Common myeloid progenitor, CD34-positive (primary cell): ENCODE measurements at regions not wholly inside any gene's neighbourhood (a gene's known extent, or its start where the extent isn't known, plus 50 kb on each side); places are given as distances from the start of the nearest gene placed in this dataset.

Experiments used
- CTCF ChIA-PET: fragments of 350-600 bp; sonication (Branson Sonifier 250); formaldehyde crosslinking; loops from one replicate; lab custom pipeline; 2021; ENCODE audit warnings: antibody characterized with exemption; lab: Charles Lee
- POLR2A ChIA-PET: fragments of 350-600 bp; sonication (Branson Sonifier 250); formaldehyde crosslinking; loops from one replicate; lab custom pipeline; 2021; ENCODE audit warnings: antibody characterized with exemption; lab: Charles Lee
- DNase-seq, 3 donors: peaks; one replicate each; pipeline versions ENCODE4 v3.0.0 to v3.0.0-alpha.2; 2013
- H3K27ac ChIP-seq, 2 experiments: 1 replicate in 1 of 2; 2 replicates in 1 of 2; pipeline ENCODE4 v1.7.0; 2013; ENCODE audit warnings: inconsistent platforms in 2 of 2, low read length in 2 of 2, mild to moderate bottlenecking in 2 of 2, low read depth in 1 of 2, moderate library complexity in 1 of 2; ENCODE audit not compliant: severe bottlenecking in 2 of 2, insufficient read depth in 1 of 2, poor library complexity in 1 of 2
- H3K27me3 ChIP-seq, 5 experiments: replicated peaks in 2 of 5; 1 replicate in 3 of 5; 2 replicates in 2 of 5; pipeline versions ENCODE4 v1.6.1 to v1.7.0; 2013; ENCODE audit warnings: low read length in 4 of 5, mild to moderate bottlenecking in 2 of 5, moderate library complexity in 2 of 5, inconsistent platforms in 1 of 5; ENCODE audit not compliant: insufficient read depth in 5 of 5, control insufficient read depth in 4 of 5
- H3K36me3 ChIP-seq, 4 experiments: 1 replicate in 2 of 4; 2 replicates in 2 of 4; pipeline versions ENCODE4 v1.6.1 to v1.7.0; 2013; ENCODE audit warnings: low read length in 3 of 4, control low read depth in 1 of 4, mild to moderate bottlenecking in 1 of 4; ENCODE audit not compliant: control insufficient read depth in 4 of 4, insufficient read depth in 4 of 4
- H3K4me1 ChIP-seq, 4 experiments: 1 replicate in 3 of 4; 2 replicates in 1 of 4; pipeline versions ENCODE4 v1.6.1 to v1.7.1; 2013; ENCODE audit warnings: low read length in 3 of 4, mild to moderate bottlenecking in 3 of 4, control low read depth in 1 of 4, inconsistent platforms in 1 of 4, moderate library complexity in 1 of 4; ENCODE audit not compliant: control insufficient read depth in 4 of 4, insufficient read depth in 4 of 4; ENCODE audit errors: control extremely low read depth in 1 of 4
- H3K4me3 ChIP-seq, 7 experiments: 1 replicate in 4 of 7; 2 replicates in 3 of 7; pipeline versions ENCODE4 v1.5.1 to v1.7.0; 2013; ENCODE audit warnings: mild to moderate bottlenecking in 7 of 7, low read length in 6 of 7, moderate library complexity in 6 of 7, inconsistent platforms in 2 of 7, low read depth in 2 of 7, control low read depth in 1 of 7; ENCODE audit not compliant: insufficient read depth in 4 of 7, control insufficient read depth in 1 of 7; ENCODE audit errors: extremely low read depth in 1 of 7
- H3K9me3 ChIP-seq, 5 experiments: 1 replicate in 4 of 5; 2 replicates in 1 of 5; pipeline versions ENCODE4 v1.6.1 to v1.7.1; 2013; ENCODE audit warnings: low read length in 4 of 5, mild to moderate bottlenecking in 2 of 5, inconsistent platforms in 1 of 5, low read depth in 1 of 5, moderate library complexity in 1 of 5; ENCODE audit not compliant: control insufficient read depth in 4 of 5, insufficient read depth in 2 of 5; ENCODE audit errors: control extremely low read depth in 1 of 5
- WGBS: methylation state at CpG from one replicate; pipeline ENCODE4 v1.1.5; 2013; ENCODE audit not compliant: insufficient coverage; 5-methylcytosine and 5-hydroxymethylcytosine counted together

- Histone ChIP-seq H3K27me3 (peaks cover 0 to 79% (median 12%) of the 10 kb centered on the region in 5 experiments), H3K9me3 (no peaks in the 10 kb centered on the region), H3K4me1 (no peaks in the 10 kb centered on the region), H3K36me3 (no peaks in the 10 kb centered on the region), H3K27ac (no peak overlapping the region), H3K4me3 (no peak overlapping the region)
- 79% methylated on average over 9 of the region's 12 CpGs for WGBS
- CTCF ChIA-PET = no interaction called here
- DNase-seq = no peak
- POLR2A ChIA-PET = no interaction called here
Measured at GRCh38 chr17:79361221-79361734, 249.6 kb downstream of the RBFOX3 start.

DNA sequence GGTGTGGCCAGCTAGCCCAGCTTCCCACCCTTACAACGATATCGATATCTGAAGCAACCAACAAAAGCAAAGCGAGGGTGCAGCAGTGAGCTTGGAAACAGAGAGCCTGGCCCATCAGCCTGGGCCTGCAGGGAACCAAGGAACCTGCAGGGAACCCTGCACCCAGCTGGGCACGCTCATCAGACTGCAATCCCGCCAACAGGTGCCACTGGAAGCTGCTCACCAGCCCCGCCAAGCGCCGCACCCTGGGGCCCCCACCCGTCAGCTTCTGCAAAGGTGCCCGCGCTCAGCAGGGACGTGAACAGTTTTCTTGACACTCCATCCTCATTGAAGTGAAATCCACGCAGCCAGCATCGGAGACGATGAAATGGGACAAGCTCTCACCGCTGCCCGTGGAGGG, 250.7 kb downstream of the RBFOX3 start:
- H3K4me1 ChIP-seq = no peaks in the 10 kb centered on the region
- H3K4me3 ChIP-seq = no peak overlapping the region
- 95% methylated on average over 10 of the region's 17 CpGs for WGBS
- no peaks in the 10 kb centered on the region for H3K36me3 ChIP-seq
- H3K9me3 ChIP-seq = no peaks in the 10 kb centered on the region
- no peak for DNase-seq
- H3K27me3 ChIP-seq = peaks cover 0 to 75% (median 5%) of the 10 kb centered on the region in 5 experiments
- ChIA-PET POLR2A (interaction anchor here (0.6 kb wide), 1 partner anchor 54 kb away, joined by 3 read pairs; no protein-coding TSS in a partner anchor), CTCF (no interaction called here)
- H3K27ac ChIP-seq = no peak overlapping the region

DNA sequence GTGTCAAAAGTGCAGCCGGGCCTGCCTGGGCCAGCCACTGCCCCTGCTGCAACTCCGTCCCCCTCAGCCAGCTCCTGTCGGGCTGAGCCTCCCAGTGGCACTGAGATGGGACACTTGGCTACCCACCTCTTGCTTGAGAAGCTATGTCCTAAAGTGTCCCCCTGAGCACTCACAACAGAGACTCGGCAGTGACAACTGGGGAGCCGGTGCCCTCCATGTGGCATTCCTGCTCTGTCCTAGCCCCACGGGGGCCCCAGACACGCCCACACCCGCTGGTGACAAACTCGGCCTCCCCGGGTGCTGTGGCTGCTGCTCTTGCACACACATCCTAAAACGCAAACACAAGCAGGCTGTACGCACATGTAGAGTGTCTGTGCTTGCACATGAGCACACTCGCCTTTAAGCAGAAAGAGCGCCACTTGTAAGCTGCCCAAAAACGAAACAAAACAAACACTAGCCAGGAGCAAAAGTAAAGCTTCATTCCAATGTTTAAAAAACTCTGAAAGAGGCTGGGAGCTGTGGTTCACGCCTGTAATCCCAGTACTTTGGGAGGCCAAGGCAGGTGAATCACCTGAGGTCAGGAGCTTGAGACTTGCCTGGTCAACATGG, 253.9 kb downstream of the RBFOX3 start:
- Histone ChIP-seq H3K9me3 (peaks cover 0 to 10% (median 7%) of the 10 kb centered on the region in 5 experiments), H3K36me3 (no peaks in the 10 kb centered on the region), H3K4me3 (no peak overlapping the region), H3K4me1 (no peaks in the 10 kb centered on the region), H3K27ac (no peak overlapping the region), H3K27me3 (peaks cover 0 to 69% (median 5%) of the 10 kb centered on the region in 5 experiments)
- POLR2A ChIA-PET = no interaction called here
- CTCF ChIA-PET = interaction anchor here (1.4 kb wide), 1 partner anchor 31 kb away, joined by 5 read pairs; no protein-coding TSS in a partner anchor
- 91% methylated on average over 16 of the region's 16 CpGs for WGBS
- no peak for DNase-seq

- peaks cover 0 to 10% (median 9%) of the 10 kb centered on the region in 5 experiments for H3K9me3 ChIP-seq
- 75% methylated on average over 12 of the region's 12 CpGs for whole genome bisulfite sequencing
- POLR2A ChIA-PET = no interaction called here
Measured at GRCh38 chr17:79355165-79355564, 255.7 kb downstream of the RBFOX3 start.

GRCh38 chr17:79354173-79354820, 256.6 kb downstream of the RBFOX3 start:
- no peak overlapping the region for H3K4me3 ChIP-seq
- H3K9me3 ChIP-seq = peaks cover 0 to 10% (median 9%) of the 10 kb centered on the region in 5 experiments
- H3K36me3 ChIP-seq = no peaks in the 10 kb centered on the region
- H3K27me3 ChIP-seq = peaks cover 0 to 64% (median 5%) of the 10 kb centered on the region in 5 experiments
- 93% methylated on average over 9 of the region's 15 CpGs for WGBS
- ChIA-PET POLR2A (no interaction called here), CTCF (no interaction called here)
- no peak overlapping the region for H3K27ac ChIP-seq
- H3K4me1 ChIP-seq = no peaks in the 10 kb centered on the region
- DNase-seq = no peak

More at GRCh38 chr17:79355165-79355564, 255.7 kb downstream of the RBFOX3 start:
- Histone ChIP-seq H3K4me1 (no peaks in the 10 kb centered on the region), H3K27ac (no peak overlapping the region), H3K36me3 (no peaks in the 10 kb centered on the region), H3K4me3 (no peak overlapping the region), H3K27me3 (peaks cover 0 to 66% (median 5%) of the 10 kb centered on the region in 5 experiments)
- CTCF ChIA-PET = interaction anchor here (0.6 kb wide), 1 partner anchor 33 kb away, joined by 5 read pairs; no protein-coding TSS in a partner anchor
- DNase-seq = no peak

DNA sequence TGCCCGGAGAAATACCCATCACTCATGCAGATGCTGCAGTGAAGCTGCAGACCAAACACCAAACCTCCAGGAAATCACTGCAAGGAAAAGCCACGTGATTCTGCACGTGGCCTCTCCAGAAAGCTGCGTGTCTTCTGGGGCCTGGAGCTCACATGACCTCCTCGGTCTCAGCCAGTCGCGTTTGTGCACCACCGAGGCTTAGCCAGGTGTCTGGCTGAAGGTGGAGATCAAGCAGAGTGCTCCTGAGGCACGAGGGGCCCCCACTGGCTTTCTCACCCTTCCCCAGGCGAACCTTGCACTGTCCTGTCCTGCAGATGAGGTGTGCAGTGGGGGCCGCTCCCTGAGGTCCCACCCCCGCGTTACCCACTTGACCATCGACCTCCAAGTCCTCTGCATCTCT, 257.3 kb downstream of the RBFOX3 start:
- Histone ChIP-seq H3K4me1 (no peaks in the 10 kb centered on the region), H3K36me3 (no peaks in the 10 kb centered on the region), H3K27me3 (peaks cover 0 to 63% (median 7%) of the 10 kb centered on the region in 5 experiments), H3K9me3 (peaks cover 0 to 10% (median 9%) of the 10 kb centered on the region in 5 experiments), H3K27ac (no peak overlapping the region), H3K4me3 (no peak overlapping the region)
- CTCF ChIA-PET = no interaction called here
- POLR2A ChIA-PET = no interaction called here
- no peak for DNase-seq
- WGBS = 86% methylated on average over 10 of the region's 14 CpGs

DNA sequence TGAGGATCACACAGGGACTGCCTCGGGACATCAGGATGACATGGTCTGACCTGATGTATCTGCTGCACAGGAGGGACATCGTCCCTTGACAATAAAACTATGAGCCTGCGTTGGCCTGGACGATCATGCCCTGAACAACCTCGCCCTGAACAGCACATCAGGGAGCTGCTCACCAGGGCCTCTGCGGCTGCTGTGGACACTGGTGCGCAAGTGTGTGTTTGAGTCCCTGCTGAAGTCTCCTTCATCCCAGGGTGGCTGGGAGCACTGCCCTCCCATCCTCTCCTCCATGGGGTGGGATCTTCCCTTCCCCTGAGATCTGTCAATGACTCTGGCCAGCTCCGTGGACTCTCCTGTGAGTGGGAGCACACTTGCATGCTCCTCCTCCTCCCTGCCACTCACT, 257.8 kb downstream of the RBFOX3 start:
- peaks cover 0 to 69% (median 7%) of the 10 kb centered on the region in 5 experiments for H3K27me3 ChIP-seq
- POLR2A ChIA-PET = no interaction called here
- no peak overlapping the region for H3K4me3 ChIP-seq
- H3K9me3 ChIP-seq = peaks cover 0 to 10% (median 9%) of the 10 kb centered on the region in 5 experiments
- no peaks in the 10 kb centered on the region for H3K36me3 ChIP-seq
- DNase-seq = no peak
- 98% methylated on average over 7 of the region's 8 CpGs for WGBS
- H3K27ac ChIP-seq = no peak overlapping the region
- CTCF ChIA-PET = no interaction called here
- H3K4me1 ChIP-seq = no peaks in the 10 kb centered on the region
